Tibial artery (tissue), 4 donors: ENCODE measurements at regions not wholly inside any gene's neighbourhood (a gene's known extent, or its start where the extent isn't known, plus 50 kb on each side); places are given as distances from the start of the nearest gene placed in this dataset.

Experiments used
- DNase-seq, 2 donors: peaks; one replicate each; pipeline ENCODE4 v3.0.0-alpha.2; 2019
- H3K27ac ChIP-seq, 2 donors: fragments of 200-600 bp; sonication (generic) in 1 of 2; 1 replicate in 1 of 2; 2 replicates in 1 of 2; pipeline ENCODE4 v1.5.1; 2018 to 2019; ENCODE audit warnings: mild to moderate bottlenecking in 1 of 2
- H3K27me3 ChIP-seq, 2 donors: fragments of 200-600 bp; sonication (generic) in 1 of 2; one replicate each; pipeline versions ENCODE4 v1.5.1 to v1.6.0; 2016 to 2019
- H3K36me3 ChIP-seq, 3 donors: fragments of 200-600 bp; sonication (generic) in 2 of 3; one replicate each; pipeline ENCODE4 v1.5.1; 2016 to 2019; ENCODE audit warnings: mild to moderate bottlenecking in 2 of 3
- H3K4me1 ChIP-seq, 4 donors: fragments of 200-600 bp; sonication (generic) in 2 of 4; 1 replicate in 3 of 4; 2 replicates in 1 of 4; pipeline ENCODE4 v1.5.1; 2016 to 2019
- H3K4me3 ChIP-seq, 2 donors: fragments of 200-600 bp; sonication (generic) in 1 of 2; 1 replicate in 1 of 2; 2 replicates in 1 of 2; pipeline ENCODE4 v1.5.1; 2018 to 2019; ENCODE audit warnings: mild to moderate bottlenecking in 2 of 2
- H3K9me3 ChIP-seq, 3 donors: fragments of 200-600 bp; sonication (generic) in 1 of 3; one replicate each; pipeline ENCODE4 v1.5.1; 2016 to 2019
- intact Hi-C: fragments of 100-400 bp; cut with DNase I; formaldehyde crosslinking; loops from one replicate; pipeline ENCODE4 v1.15.0; 2023; ENCODE audit warnings: low total_unique reads
- TF ChIP-seq, protein P1 (sequence below), 2 experiments: fragments of 200-600 bp in 1 of 2; fragments of 450-650 bp in 1 of 2; IDR thresholded peaks; one replicate each; pipeline ENCODE4 v1.5.1; 2017 to 2019; ENCODE audit warnings: antibody characterized with exemption in 2 of 2, mild to moderate bottlenecking in 1 of 2, moderate library complexity in 1 of 2

DNA sequence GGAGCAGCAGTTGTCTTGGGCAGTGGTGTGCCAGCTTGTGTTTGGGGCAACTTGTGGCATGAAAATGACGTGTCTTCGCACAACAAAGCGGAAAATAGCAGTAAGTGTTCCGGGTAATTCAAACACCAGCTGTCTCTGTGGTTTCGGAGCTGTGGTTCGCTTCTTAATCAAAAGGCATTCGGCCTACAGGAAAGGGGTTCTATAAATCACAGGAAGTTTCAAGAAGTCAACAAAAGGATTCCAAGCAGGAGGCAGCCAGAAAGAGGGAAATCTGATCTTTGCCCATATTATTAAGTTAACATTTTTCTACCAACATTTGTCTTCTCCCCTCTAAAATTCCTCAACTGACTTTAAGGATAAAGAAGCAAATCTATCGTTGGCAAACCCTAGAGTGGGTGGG is 353.4 kb downstream of the FGFR2 start:
- intact Hi-C loops, result no loop called here
- DNase-seq, result no peak
- H3K4me3 ChIP-seq, result no peak overlapping the region
- no peak overlapping the region for H3K27ac ChIP-seq
- no peaks in the 10 kb centered on the region for H3K36me3 ChIP-seq
- no peaks in the 10 kb centered on the region for H3K4me1 ChIP-seq
- H3K27me3 ChIP-seq, result no peaks in the 10 kb centered on the region
- TF ChIP-seq, protein P1, sequence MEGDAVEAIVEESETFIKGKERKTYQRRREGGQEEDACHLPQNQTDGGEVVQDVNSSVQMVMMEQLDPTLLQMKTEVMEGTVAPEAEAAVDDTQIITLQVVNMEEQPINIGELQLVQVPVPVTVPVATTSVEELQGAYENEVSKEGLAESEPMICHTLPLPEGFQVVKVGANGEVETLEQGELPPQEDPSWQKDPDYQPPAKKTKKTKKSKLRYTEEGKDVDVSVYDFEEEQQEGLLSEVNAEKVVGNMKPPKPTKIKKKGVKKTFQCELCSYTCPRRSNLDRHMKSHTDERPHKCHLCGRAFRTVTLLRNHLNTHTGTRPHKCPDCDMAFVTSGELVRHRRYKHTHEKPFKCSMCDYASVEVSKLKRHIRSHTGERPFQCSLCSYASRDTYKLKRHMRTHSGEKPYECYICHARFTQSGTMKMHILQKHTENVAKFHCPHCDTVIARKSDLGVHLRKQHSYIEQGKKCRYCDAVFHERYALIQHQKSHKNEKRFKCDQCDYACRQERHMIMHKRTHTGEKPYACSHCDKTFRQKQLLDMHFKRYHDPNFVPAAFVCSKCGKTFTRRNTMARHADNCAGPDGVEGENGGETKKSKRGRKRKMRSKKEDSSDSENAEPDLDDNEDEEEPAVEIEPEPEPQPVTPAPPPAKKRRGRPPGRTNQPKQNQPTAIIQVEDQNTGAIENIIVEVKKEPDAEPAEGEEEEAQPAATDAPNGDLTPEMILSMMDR (IDR thresholded peaks at IDR 0.05), result no peak
- no peaks in the 10 kb centered on the region for H3K9me3 ChIP-seq

DNA sequence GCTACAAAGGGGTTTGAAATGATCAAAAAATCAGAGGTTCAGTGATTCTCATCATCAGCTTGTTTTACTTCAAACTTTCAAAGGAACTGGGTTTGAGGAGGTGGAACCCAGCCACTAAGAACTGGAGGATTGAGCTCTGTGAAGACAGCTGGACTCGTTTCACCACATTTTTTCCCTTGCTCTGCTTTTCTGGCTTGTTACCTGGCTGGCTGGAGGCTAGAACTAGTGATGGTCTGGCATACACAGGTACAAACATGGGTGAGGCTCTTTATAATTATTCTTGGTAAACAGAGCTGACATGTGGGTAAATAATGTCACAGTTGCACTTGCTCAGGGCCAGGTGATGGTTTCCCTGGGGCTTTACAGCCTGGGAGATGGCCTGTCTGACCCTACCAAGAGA is 352.5 kb downstream of the FGFR2 start:
- no peaks in the 10 kb centered on the region for H3K9me3 ChIP-seq
- H3K4me1 ChIP-seq, result no peaks in the 10 kb centered on the region
- H3K27me3 ChIP-seq, result no peaks in the 10 kb centered on the region
- H3K36me3 ChIP-seq, result no peaks in the 10 kb centered on the region
- intact Hi-C loops, result no loop called here
- no peak overlapping the region for H3K4me3 ChIP-seq
- H3K27ac ChIP-seq, result no peak overlapping the region
- TF ChIP-seq, protein P1 (IDR thresholded peaks at IDR 0.05), result no peak
- DNase-seq, result no peak

DNA sequence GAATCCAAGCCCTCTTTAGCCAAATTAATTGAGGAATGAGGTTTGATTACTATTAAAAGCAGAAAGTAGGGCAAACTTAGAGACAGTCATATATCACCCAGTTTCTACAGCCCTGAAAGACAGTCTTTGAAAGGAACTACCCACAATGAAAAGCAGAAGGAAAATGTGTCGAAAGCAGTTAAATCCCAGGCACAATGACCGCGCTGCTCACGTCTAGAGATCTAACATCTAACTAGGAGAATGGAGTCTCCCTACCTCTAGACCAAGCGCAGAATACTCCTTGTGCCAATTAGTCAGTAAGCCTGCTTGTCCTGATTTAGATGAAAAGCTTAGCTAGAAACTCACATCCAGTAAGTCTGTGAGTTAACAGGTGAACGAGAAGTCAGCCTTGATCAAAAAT is 350.0 kb downstream of the FGFR2 start:
- H3K4me3 ChIP-seq, result no peak overlapping the region
- no peak overlapping the region for H3K27ac ChIP-seq
- H3K4me1 ChIP-seq, result no peaks in the 10 kb centered on the region
- no peaks in the 10 kb centered on the region for H3K9me3 ChIP-seq
- intact Hi-C loops, result no loop called here
- no peak for DNase-seq
- H3K36me3 ChIP-seq, result no peaks in the 10 kb centered on the region
- TF ChIP-seq, protein P1 (IDR thresholded peaks at IDR 0.05), result no peak
- H3K27me3 ChIP-seq, result no peaks in the 10 kb centered on the region

DNA sequence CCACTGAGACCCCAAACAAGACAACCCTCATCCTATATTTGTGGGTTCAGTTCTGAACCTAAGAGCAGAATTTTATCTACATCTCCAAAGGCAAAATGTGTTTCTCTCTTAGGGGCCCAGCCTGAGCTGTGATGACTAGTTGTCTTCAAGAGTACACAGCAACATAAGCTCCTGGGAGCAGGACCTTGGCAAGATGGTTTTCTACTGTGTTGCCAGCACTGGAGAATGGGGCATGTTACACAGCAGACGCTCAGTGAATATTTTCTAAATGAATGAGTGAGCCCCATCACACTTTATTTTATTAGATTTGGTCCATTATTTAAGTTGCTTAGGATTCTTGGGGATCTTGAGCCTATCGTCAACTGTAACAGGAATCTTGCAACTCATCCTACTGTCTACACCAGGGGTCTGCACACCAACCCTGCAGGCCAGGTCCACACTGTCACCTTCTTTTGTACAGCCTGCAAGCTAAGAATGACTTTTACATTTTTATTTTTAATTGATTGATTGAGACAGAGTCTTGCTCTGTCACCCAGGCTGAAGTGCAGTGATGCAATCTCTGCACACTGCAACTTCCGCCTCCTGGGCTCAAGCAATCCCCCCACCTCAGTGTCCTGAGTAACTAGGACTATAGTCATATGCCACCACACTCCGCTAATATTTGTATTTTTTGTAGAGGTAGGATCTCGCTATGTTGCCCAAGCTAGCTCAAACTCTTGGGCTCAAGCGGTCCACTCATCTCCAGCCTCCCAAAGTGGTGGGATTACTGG is 347.1 kb downstream of the FGFR2 start:
- no peak overlapping the region for H3K4me3 ChIP-seq
- H3K36me3 ChIP-seq, result no peaks in the 10 kb centered on the region
- TF ChIP-seq, protein P1 (IDR thresholded peaks at IDR 0.05), result no peak
- no peak overlapping the region for H3K27ac ChIP-seq
- intact Hi-C loops, result no loop called here
- H3K9me3 ChIP-seq, result no peaks in the 10 kb centered on the region
- no peaks in the 10 kb centered on the region for H3K27me3 ChIP-seq
- DNase-seq, result no peak
- no peaks in the 10 kb centered on the region for H3K4me1 ChIP-seq

DNA sequence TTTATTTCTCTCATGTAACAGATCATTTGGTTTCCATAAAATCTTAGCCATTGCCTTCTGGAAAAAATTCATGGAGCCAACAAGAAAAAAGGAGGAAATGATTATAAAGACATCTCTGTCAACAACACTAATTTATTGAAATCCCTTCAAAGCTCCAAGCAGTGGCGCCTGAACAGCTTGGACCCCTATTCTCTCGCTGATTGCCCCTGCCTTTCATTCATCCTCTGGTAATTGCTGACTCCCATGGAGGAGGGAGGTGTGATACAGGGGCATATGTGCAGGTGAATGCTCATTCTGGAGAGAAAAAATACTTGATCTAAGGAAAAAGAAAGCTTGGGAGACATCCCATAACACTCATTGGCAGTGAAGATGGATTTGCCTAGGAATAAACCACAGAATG is 345.5 kb downstream of the FGFR2 start:
- no peaks in the 10 kb centered on the region for H3K4me1 ChIP-seq
- H3K36me3 ChIP-seq, result no peaks in the 10 kb centered on the region
- H3K27me3 ChIP-seq, result no peaks in the 10 kb centered on the region
- no peak for DNase-seq
- intact Hi-C loops, result no loop called here
- TF ChIP-seq, protein P1 (IDR thresholded peaks at IDR 0.05), result no peak
- H3K9me3 ChIP-seq, result no peaks in the 10 kb centered on the region
- no peak overlapping the region for H3K4me3 ChIP-seq
- H3K27ac ChIP-seq, result no peak overlapping the region
